GM20000 (cell line): ENCODE measurements at regions not wholly inside any gene's neighbourhood (a gene's known extent, or its start where the extent isn't known, plus 50 kb on each side); places are given as distances from the start of the nearest gene placed in this dataset.

Experiments
- DNase-seq: peaks from one replicate; pipeline ENCODE4 v3.0.0; 2012; ENCODE audit warnings: low spot score
- CTCF ChIP-seq: IDR thresholded peaks from 2 replicates; pipeline ENCODE4 v1.5.1; 2012; ENCODE audit warnings: mild to moderate bottlenecking, control low read depth; ENCODE audit errors: extremely low read depth, missing control alignments

GRCh38 chr11:116138280-116138679 lies 634.1 kb upstream of the CADM1 start:
- no peak for TF ChIP-seq CTCF
- no peak for DNase-seq

GRCh38 chr11:116137753-116138152 lies 633.5 kb upstream of the CADM1 start:
- TF ChIP-seq CTCF: no peak
- DNase-seq: no peak

GRCh38 chr11:116136987-116137674 lies 632.9 kb upstream of the CADM1 start:
- no peak for DNase-seq
- TF ChIP-seq CTCF: no peak

GRCh38 chr11:116135891-116136290 lies 631.7 kb upstream of the CADM1 start:
- TF ChIP-seq CTCF: no peak
- DNase-seq: no peak

GRCh38 chr11:116134450-116134849 lies 630.2 kb upstream of the CADM1 start:
- DNase-seq: no peak
- TF ChIP-seq CTCF: no peak

GRCh38 chr11:116132273-116132978 lies 628.2 kb upstream of the CADM1 start:
- TF ChIP-seq CTCF: no peak
- DNase-seq: no peak

- TF ChIP-seq CTCF: no peak
- DNase-seq: no peak
Observed at GRCh38 chr11:116130122-116130521, 625.9 kb upstream of the CADM1 start.
